B cell (primary cell): ENCODE measurements at regions not wholly inside any gene's neighbourhood (a gene's known extent, or its start where the extent isn't known, plus 50 kb on each side); places are given as distances from the start of the nearest gene placed in this dataset.
"Not testable (repeated sequence)": the region's sequence is repeated elsewhere in the genome, so short reads cannot be mapped to it uniquely, and the experiment has no call there.

Source experiments
- ATAC-seq: fragments of 200-7000 bp; cut with Tn5 transposase; one replicate; pipeline ENCODE4 v1.10.0; 2021; ENCODE audit warnings: low read depth, mild to moderate bottlenecking, moderate number of reproducible peaks, moderate library complexity
- CTCF ChIA-PET: fragments of 350-600 bp; sonication (Branson Sonifier 250); formaldehyde crosslinking; loops from one replicate; lab custom pipeline; 2021; ENCODE audit warnings: antibody characterized with exemption, inconsistent platforms; lab: Charles Lee
- POLR2A ChIA-PET: fragments of 350-600 bp; sonication (Branson Sonifier 250); formaldehyde crosslinking; loops from one replicate; lab custom pipeline; 2021; ENCODE audit warnings: antibody characterized with exemption; lab: Charles Lee
- DNase-seq: peaks from one replicate; pipeline ENCODE4 v3.0.0; 2013
- H2AFZ ChIP-seq: 2 replicates; pipeline ENCODE4 v1.6.1; 2012; ENCODE audit warnings: mild to moderate bottlenecking, low read depth, low read length; ENCODE audit not compliant: insufficient read depth, poor library complexity, severe bottlenecking
- H3K27ac ChIP-seq, 2 donors: 1 replicate in 1 of 2; 2 replicates in 1 of 2; pipeline ENCODE4 v1.5.1; 2012 to 2013; ENCODE audit warnings: low read length in 2 of 2, mild to moderate bottlenecking in 2 of 2, moderate library complexity in 1 of 2
- H3K27me3 ChIP-seq, 4 experiments: fragments of 200-600 bp in 1 of 4; sonication (generic) in 1 of 4; replicated peaks in 1 of 4; 1 replicate in 2 of 4; 2 replicates in 2 of 4; pipeline versions ENCODE4 v1.6.1 to v1.7.0; 2013 to 2016; ENCODE audit warnings: low read length in 3 of 4, mild to moderate bottlenecking in 2 of 4, mixed read lengths in 1 of 4, moderate library complexity in 1 of 4; ENCODE audit not compliant: insufficient read depth in 4 of 4, control insufficient read depth in 3 of 4; ENCODE audit errors: control extremely low read depth in 1 of 4
- H3K36me3 ChIP-seq, 2 experiments: replicated peaks in 1 of 2; 1 replicate in 1 of 2; 2 replicates in 1 of 2; pipeline versions ENCODE4 v1.6.1 to v1.7.1; 2013; ENCODE audit warnings: low read length in 1 of 2; ENCODE audit not compliant: insufficient read depth in 2 of 2, control insufficient read depth in 1 of 2; ENCODE audit errors: control extremely low read depth in 1 of 2, extremely low read depth in 1 of 2
- H3K4me1 ChIP-seq, 2 donors: fragments of 200-600 bp in 1 of 2; sonication (generic) in 1 of 2; 1 replicate in 1 of 2; 2 replicates in 1 of 2; pipeline versions ENCODE4 v1.5.1 to v1.6.1; 2013 to 2017; ENCODE audit warnings: low read length in 2 of 2; ENCODE audit not compliant: control insufficient read depth in 2 of 2, insufficient read depth in 2 of 2
- H3K4me2 ChIP-seq: replicated peaks from 2 replicates; pipeline ENCODE3; 2012; ENCODE audit warnings: mild to moderate bottlenecking, low read depth, low read length; ENCODE audit not compliant: poor library complexity, severe bottlenecking
- H3K4me3 ChIP-seq, 5 experiments: fragments of 200-600 bp in 1 of 5; sonication (generic) in 1 of 5; 1 replicate in 3 of 5; 2 replicates in 2 of 5; pipeline versions ENCODE4 v1.5.1 to v1.7.0; 2011 to 2016; ENCODE audit warnings: low read length in 4 of 5, mild to moderate bottlenecking in 4 of 5, low read depth in 2 of 5, control low read depth in 1 of 5, moderate library complexity in 1 of 5; ENCODE audit not compliant: insufficient read depth in 1 of 5; ENCODE audit errors: control extremely low read depth in 1 of 5, extremely low read depth in 1 of 5
- H3K79me2 ChIP-seq: fragments of 200-600 bp; sonication (generic); one replicate; pipeline ENCODE4 v1.6.0; 2016; ENCODE audit warnings: low read length; ENCODE audit not compliant: control insufficient read depth, insufficient read depth
- H3K9ac ChIP-seq: fragments of 200-600 bp; sonication (generic); 2 replicates; pipeline ENCODE4 v1.6.1; 2017; ENCODE audit warnings: mild to moderate bottlenecking, low read length, moderate library complexity
- H3K9me3 ChIP-seq, 3 donors: one replicate each; pipeline versions ENCODE4 v1.6.1 to v1.7.1; 2013; ENCODE audit warnings: low read length in 2 of 3; ENCODE audit not compliant: control insufficient read depth in 2 of 3, insufficient read depth in 1 of 3; ENCODE audit errors: control extremely low read depth in 1 of 3
- H4K20me1 ChIP-seq: 2 replicates; pipeline ENCODE4 v1.6.0; 2012; ENCODE audit warnings: mild to moderate bottlenecking, low read length; ENCODE audit not compliant: insufficient read depth, control insufficient read depth, poor library complexity, severe bottlenecking
- H3K27ac Mint-ChIP-seq: one replicate; pipeline ENCODE4 v1.8.0; 2021; ENCODE audit warnings: mixed read lengths
- H3K27me3 Mint-ChIP-seq: one replicate; pipeline ENCODE4 v1.8.0; 2021; ENCODE audit warnings: mixed read lengths
- H3K4me1 Mint-ChIP-seq: one replicate; pipeline ENCODE4 v1.8.0; 2021; ENCODE audit warnings: mixed read lengths
- H3K4me3 Mint-ChIP-seq: one replicate; pipeline ENCODE4 v1.8.0; 2021; ENCODE audit warnings: mixed read lengths
- H3K9me3 Mint-ChIP-seq: one replicate; pipeline ENCODE4 v1.8.0; 2022; ENCODE audit warnings: mixed read lengths; ENCODE audit not compliant: insufficient read depth
- CTCF ChIP-seq: fragments of 200-600 bp; IDR thresholded peaks from one replicate; pipeline ENCODE4 v1.8.0; 2022; ENCODE audit warnings: antibody characterized with exemption, mild to moderate bottlenecking
- WGBS: methylation state at CpG from one replicate; pipeline ENCODE4 v1.1.5; 2013; ENCODE audit warnings: missing lambda C conversion rate; ENCODE audit not compliant: insufficient coverage; 5-methylcytosine and 5-hydroxymethylcytosine counted together
- intact Hi-C: fragments of 100-400 bp; cut with micrococcal nuclease; formaldehyde crosslinking; loops from one replicate; pipeline ENCODE4 v1.10.0; 2022

- H3K9ac ChIP-seq, POLR2A ChIA-PET, H2AFZ ChIP-seq, intact Hi-C loops, H3K79me2 ChIP-seq, H3K4me2 ChIP-seq, DNase-seq, H3K4me3 Mint-ChIP-seq, H3K27me3 ChIP-seq, H3K4me3 ChIP-seq, H3K36me3 ChIP-seq, H4K20me1 ChIP-seq, H3K4me1 Mint-ChIP-seq, ATAC-seq, H3K27me3 Mint-ChIP-seq, H3K4me1 ChIP-seq, H3K27ac Mint-ChIP-seq, CTCF ChIA-PET, H3K27ac ChIP-seq, H3K9me3 Mint-ChIP-seq, H3K9me3 ChIP-seq: not testable (repeated sequence)
- WGBS: no CpG with 5 or more reads among the region's 15 CpGs
These were observed 5376.7 kb upstream of the TPTE start for GRCh38 chr21:5144731-5145130.

GRCh38 chr21:5147685-5148084 is 5373.7 kb upstream of the TPTE start:
- peak; percentile 77 for ATAC-seq
- H3K36me3 ChIP-seq, H3K4me2 ChIP-seq, H2AFZ ChIP-seq, H3K27ac Mint-ChIP-seq, H4K20me1 ChIP-seq, H3K27ac ChIP-seq, DNase-seq, H3K4me1 ChIP-seq, H3K4me3 Mint-ChIP-seq, POLR2A ChIA-PET, H3K9me3 Mint-ChIP-seq, intact Hi-C loops, H3K79me2 ChIP-seq, H3K9ac ChIP-seq, H3K9me3 ChIP-seq, H3K4me1 Mint-ChIP-seq, CTCF ChIA-PET, H3K27me3 ChIP-seq, H3K4me3 ChIP-seq, H3K27me3 Mint-ChIP-seq: not testable (repeated sequence)
- TF ChIP-seq CTCF: peak; percentile 10
- no CpG with 5 or more reads among the region's 18 CpGs for WGBS

GRCh38 chr21:5149222-5149621 is 5372.2 kb upstream of the TPTE start:
- H3K4me1 ChIP-seq, H3K9ac ChIP-seq, CTCF ChIA-PET, H3K4me2 ChIP-seq, H3K27me3 Mint-ChIP-seq, H3K9me3 Mint-ChIP-seq, H3K79me2 ChIP-seq, H4K20me1 ChIP-seq, H3K9me3 ChIP-seq, H3K27ac ChIP-seq, H3K4me1 Mint-ChIP-seq, H3K4me3 Mint-ChIP-seq, ATAC-seq, intact Hi-C loops, H3K4me3 ChIP-seq, H2AFZ ChIP-seq, DNase-seq, H3K27ac Mint-ChIP-seq, H3K27me3 ChIP-seq, H3K36me3 ChIP-seq, POLR2A ChIA-PET: not testable (repeated sequence)
- WGBS: no CpG with 5 or more reads among the region's 14 CpGs
